Cardiac fibroblast (primary cell): ENCODE measurements at regions not wholly inside any gene's neighbourhood (a gene's known extent, or its start where the extent isn't known, plus 50 kb on each side); places are given as distances from the start of the nearest gene placed in this dataset.
A peak's percentile ranks its signal among the peaks of the same experiment; 100 is the strongest.

Experiments used
- DNase-seq, 2 donors: peaks; one replicate each; pipeline versions ENCODE4 v3.0.0 to v3.0.0-alpha.2; 2010; ENCODE audit warnings: low read depth in 2 of 2
- H3K4me3 ChIP-seq, 2 donors: replicated peaks in 1 of 2; 1 replicate in 1 of 2; 2 replicates in 1 of 2; pipeline ENCODE4 v1.5.1; 2011; ENCODE audit warnings: low read depth in 2 of 2, low read length in 2 of 2, mild to moderate bottlenecking in 2 of 2, moderate library complexity in 1 of 2
- TF ChIP-seq, protein P1 (sequence below): IDR thresholded peaks from one replicate; pipeline ENCODE4 v1.5.1; 2011; ENCODE audit warnings: low read depth, mild to moderate bottlenecking, low read length, inconsistent platforms

GRCh38 chr6:133187657-133188453 is 53.3 kb upstream of the EYA4 start:
- DNase-seq, result peak in 1 of 2 donors; percentile 8
- TF ChIP-seq, protein P1, sequence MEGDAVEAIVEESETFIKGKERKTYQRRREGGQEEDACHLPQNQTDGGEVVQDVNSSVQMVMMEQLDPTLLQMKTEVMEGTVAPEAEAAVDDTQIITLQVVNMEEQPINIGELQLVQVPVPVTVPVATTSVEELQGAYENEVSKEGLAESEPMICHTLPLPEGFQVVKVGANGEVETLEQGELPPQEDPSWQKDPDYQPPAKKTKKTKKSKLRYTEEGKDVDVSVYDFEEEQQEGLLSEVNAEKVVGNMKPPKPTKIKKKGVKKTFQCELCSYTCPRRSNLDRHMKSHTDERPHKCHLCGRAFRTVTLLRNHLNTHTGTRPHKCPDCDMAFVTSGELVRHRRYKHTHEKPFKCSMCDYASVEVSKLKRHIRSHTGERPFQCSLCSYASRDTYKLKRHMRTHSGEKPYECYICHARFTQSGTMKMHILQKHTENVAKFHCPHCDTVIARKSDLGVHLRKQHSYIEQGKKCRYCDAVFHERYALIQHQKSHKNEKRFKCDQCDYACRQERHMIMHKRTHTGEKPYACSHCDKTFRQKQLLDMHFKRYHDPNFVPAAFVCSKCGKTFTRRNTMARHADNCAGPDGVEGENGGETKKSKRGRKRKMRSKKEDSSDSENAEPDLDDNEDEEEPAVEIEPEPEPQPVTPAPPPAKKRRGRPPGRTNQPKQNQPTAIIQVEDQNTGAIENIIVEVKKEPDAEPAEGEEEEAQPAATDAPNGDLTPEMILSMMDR, result no peak
- no peak overlapping the region for H3K4me3 ChIP-seq

DNA sequence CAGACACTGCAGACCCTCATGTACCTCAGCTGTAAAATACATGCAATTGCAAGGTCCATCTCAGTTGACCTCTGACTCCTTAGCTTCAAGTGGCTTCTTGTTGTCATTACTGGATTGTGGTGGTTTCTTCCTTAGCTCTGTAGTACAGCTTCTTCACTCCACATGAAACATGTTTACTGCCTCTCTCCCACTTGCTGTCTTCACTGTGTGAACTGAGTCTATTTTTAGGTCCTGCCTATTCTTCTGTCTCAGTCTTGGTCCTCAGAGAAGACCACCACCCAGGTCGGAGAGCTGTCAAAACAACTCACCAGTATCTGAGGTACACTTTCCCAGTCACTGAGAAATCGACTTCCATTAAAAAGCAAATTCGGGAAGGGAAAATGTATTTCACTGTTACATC is 50.2 kb upstream of the EYA4 start:
- no peak for DNase-seq
- H3K4me3 ChIP-seq, result no peak overlapping the region
- TF ChIP-seq, protein P1, result no peak

DNA sequence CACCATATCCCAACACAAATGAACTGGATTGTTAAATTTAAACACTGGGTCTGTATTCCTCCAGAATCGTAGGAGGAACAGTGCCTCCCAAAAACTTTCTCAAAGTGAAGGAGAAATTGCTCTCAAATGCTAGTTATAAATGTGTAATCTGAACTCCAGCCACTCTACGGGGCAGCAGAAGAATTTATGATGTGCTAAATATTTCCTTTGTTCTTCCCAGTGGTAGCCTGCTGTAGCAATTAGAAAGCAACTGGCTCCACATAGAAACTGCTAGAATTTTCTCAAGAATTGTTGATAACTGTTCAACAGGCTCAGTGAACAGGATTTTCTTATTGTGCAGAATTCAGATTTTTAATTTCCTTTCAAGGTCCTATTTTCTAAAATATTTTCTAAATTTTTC is 49.8 kb upstream of the EYA4 start:
- no peak for DNase-seq
- TF ChIP-seq, protein P1, result no peak
- no peak overlapping the region for H3K4me3 ChIP-seq
